ENCODE measurements at regions not wholly inside any gene's neighbourhood (a gene's known extent, or its start where the extent isn't known, plus 50 kb on each side); places are given as distances from the start of the nearest gene placed in this dataset.

DNA sequence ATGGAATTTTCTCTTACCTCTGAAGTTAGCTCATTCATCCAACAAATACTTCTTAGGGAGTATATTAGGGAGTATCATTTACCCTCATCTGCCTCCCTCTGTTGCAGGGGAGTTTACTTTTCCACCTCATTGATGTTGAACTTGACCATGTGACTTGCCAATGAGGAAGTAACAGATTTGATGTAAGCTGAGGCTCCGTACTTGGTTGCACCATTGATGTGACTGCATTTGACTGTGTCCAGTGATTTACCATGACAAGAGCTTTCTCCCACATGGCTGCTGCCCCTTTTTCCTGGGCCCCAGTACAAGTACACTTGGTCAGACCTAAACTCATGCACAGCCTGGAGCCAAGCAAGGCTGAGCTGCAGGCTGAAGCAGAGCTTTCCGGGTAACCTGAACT, 81.6 kb upstream of the HS3ST2 start:
- H3K27me3 ChIP-seq (ENCODE audit: control insufficient read depth, insufficient read depth, low read length), result peaks cover 6% of the 10 kb centered on the region
- H3K4me1 ChIP-seq (ENCODE audit: control insufficient read depth, insufficient read depth, low read length), result no peaks in the 10 kb centered on the region
- WGBS (ENCODE audit: insufficient coverage), result 28% methylated on average over 2 of the region's 2 CpGs
- no peaks in the 10 kb centered on the region for H3K36me3 ChIP-seq (ENCODE audit: control insufficient read depth, insufficient read depth, low read length)
- H3K9me3 ChIP-seq (replicated peaks; ENCODE audit: control insufficient read depth, low read depth, low read length), result no peaks in the 10 kb centered on the region
- DNase-seq, result no peak
- no peak overlapping the region for H3K4me3 ChIP-seq (ENCODE audit: low read length)
- no peak overlapping the region for H3K27ac ChIP-seq (ENCODE audit: low read length)

DNA sequence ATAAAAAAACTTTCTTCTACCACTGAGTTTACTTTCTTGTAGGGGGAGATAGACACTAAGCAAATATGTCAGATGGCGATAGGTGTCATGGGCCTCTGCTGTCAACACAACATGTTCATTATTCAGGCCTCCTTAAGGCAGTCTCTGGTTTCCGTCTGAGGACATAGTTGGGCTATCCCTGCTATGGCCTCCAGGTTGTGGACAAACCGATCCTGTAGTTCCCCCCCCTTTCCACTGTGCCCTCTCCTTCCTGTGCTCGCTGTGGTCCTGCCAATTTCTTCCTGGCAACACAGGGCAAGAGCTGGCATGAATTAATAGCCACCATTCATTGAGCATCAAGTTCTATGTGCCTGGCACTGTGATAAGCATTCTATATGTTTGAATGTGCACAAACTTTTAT, 81.0 kb upstream of the HS3ST2 start:
- Histone ChIP-seq H3K9me3 (replicated peaks; ENCODE audit: control insufficient read depth, low read depth, low read length) (no peaks in the 10 kb centered on the region), H3K27me3 (ENCODE audit: control insufficient read depth, insufficient read depth, low read length) (peaks cover 6% of the 10 kb centered on the region), H3K4me3 (ENCODE audit: low read length) (no peak overlapping the region), H3K4me1 (ENCODE audit: control insufficient read depth, insufficient read depth, low read length) (no peaks in the 10 kb centered on the region), H3K27ac (ENCODE audit: low read length) (no peak overlapping the region), H3K36me3 (ENCODE audit: control insufficient read depth, insufficient read depth, low read length) (no peaks in the 10 kb centered on the region)
- no peak for DNase-seq
- 60% methylated on average over 2 of the region's 4 CpGs for WGBS (ENCODE audit: insufficient coverage)

DNA sequence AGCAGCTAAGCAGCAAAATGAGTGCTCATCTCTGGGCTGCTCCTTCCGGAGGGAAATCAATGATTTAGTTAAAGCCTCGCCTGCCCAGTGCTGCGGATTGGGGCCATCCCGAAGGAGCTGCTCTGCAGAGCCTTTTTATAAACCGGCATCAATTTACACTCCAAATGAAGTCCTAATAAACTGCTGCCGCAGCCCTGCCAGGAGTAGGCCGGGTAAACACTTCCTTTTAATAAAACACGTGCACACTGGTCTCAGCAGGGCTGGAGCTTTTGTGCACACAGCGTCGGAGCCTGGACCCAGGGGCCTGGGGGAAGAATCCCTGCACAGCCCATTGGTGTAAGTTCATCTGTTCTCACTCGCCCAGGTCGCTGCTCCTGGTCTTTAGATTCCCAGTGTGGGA, 79.6 kb upstream of the HS3ST2 start:
- H3K27me3 ChIP-seq (ENCODE audit: control insufficient read depth, insufficient read depth, low read length), result peaks cover 3% of the 10 kb centered on the region
- no peaks in the 10 kb centered on the region for H3K36me3 ChIP-seq (ENCODE audit: control insufficient read depth, insufficient read depth, low read length)
- no peaks in the 10 kb centered on the region for H3K4me1 ChIP-seq (ENCODE audit: control insufficient read depth, insufficient read depth, low read length)
- H3K27ac ChIP-seq (ENCODE audit: low read length), result no peak overlapping the region
- no peak overlapping the region for H3K4me3 ChIP-seq (ENCODE audit: low read length)
- 14% methylated on average over 12 of the region's 12 CpGs for WGBS (ENCODE audit: insufficient coverage)
- no peak for DNase-seq
- H3K9me3 ChIP-seq (replicated peaks; ENCODE audit: control insufficient read depth, low read depth, low read length), result no peaks in the 10 kb centered on the region

DNA sequence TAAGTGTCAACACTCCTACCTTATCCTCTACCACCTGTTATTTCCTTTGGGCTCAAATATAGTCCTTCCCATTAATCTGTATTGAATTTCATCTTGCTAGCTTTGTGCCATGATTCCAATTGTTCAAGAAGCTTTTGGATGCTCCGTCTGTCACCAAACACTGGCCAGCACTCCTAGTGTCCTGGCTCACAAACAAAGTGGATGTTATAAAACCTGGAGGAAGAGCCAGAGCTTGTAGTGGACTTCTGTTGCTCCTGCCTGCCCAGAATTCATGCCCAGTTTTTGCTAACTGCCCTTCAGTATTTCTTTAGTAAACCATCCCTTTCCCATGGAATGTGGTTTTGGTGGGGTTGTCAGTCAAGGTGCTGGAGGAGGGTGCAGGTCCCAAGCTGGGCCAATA, 77.2 kb upstream of the HS3ST2 start:
- peaks cover 3% of the 10 kb centered on the region for H3K27me3 ChIP-seq (ENCODE audit: control insufficient read depth, insufficient read depth, low read length)
- WGBS (ENCODE audit: insufficient coverage), result 60% methylated on average over 1 of the region's 1 CpG
- H3K4me1 ChIP-seq (ENCODE audit: control insufficient read depth, insufficient read depth, low read length), result no peaks in the 10 kb centered on the region

DNA sequence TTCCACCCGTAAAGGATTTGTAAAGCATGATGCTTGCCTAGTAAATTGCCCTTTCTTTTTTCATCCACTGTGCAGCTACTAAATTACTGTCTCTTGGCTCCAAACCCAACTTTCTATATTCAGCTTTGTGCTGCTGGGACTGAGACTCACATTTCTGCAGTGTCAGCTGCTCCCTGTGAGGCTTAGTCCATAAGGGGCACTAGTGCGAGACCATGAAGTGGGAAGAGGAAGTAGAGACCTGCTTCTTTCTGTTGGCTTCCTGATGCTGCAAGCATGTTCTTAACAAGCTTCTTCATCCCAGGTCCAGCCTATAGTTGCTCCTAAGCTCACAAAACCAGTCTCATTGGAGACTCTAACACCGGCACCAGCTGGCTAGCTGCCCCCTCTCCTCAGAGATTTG, 74.9 kb upstream of the HS3ST2 start:
- DNase-seq, result peak; percentile 35
- Histone ChIP-seq H3K4me1 (ENCODE audit: control insufficient read depth, insufficient read depth, low read length) (no peaks in the 10 kb centered on the region), H3K4me3 (ENCODE audit: low read length) (no peak overlapping the region), H3K27me3 (ENCODE audit: control insufficient read depth, insufficient read depth, low read length) (peaks cover 3% of the 10 kb centered on the region), H3K27ac (ENCODE audit: low read length) (no peak overlapping the region), H3K9me3 (replicated peaks; ENCODE audit: control insufficient read depth, low read depth, low read length) (no peaks in the 10 kb centered on the region), H3K36me3 (ENCODE audit: control insufficient read depth, insufficient read depth, low read length) (no peaks in the 10 kb centered on the region)
- WGBS (ENCODE audit: insufficient coverage), result 81% methylated on average over 2 of the region's 3 CpGs

More for the DNA sequence above, 77.2 kb upstream of the HS3ST2 start:
- DNase-seq, result no peak
- Histone ChIP-seq H3K36me3 (ENCODE audit: control insufficient read depth, insufficient read depth, low read length) (no peaks in the 10 kb centered on the region), H3K9me3 (replicated peaks; ENCODE audit: control insufficient read depth, low read depth, low read length) (no peaks in the 10 kb centered on the region), H3K4me3 (ENCODE audit: low read length) (no peak overlapping the region), H3K27ac (ENCODE audit: low read length) (no peak overlapping the region)

DNA sequence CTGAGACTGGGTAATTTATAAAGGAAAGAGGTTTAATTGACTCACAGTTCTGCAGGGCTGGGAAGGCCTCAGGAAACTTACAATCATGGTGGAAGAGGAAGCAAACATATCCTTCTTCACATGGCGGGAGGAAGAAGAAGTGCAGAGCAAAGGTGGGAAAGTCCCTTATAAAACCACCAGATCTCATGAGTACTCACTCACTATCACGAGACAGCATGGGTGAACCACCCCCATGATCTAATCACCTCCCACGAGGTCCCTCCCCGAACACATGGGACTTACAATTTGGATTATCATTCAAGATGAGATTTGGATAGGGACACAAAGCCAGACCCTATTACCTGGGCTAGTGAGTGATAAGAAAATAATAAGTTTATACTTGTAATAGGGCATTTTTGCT, 70.6 kb upstream of the HS3ST2 start:
- Histone ChIP-seq H3K4me1 (ENCODE audit: control insufficient read depth, insufficient read depth, low read length) (no peaks in the 10 kb centered on the region), H3K9me3 (replicated peaks; ENCODE audit: control insufficient read depth, low read depth, low read length) (no peaks in the 10 kb centered on the region), H3K36me3 (ENCODE audit: control insufficient read depth, insufficient read depth, low read length) (no peaks in the 10 kb centered on the region), H3K27ac (ENCODE audit: low read length) (no peak overlapping the region), H3K4me3 (ENCODE audit: low read length) (no peak overlapping the region), H3K27me3 (ENCODE audit: control insufficient read depth, insufficient read depth, low read length) (no peaks in the 10 kb centered on the region)
- WGBS (ENCODE audit: insufficient coverage), result no CpG with 5 or more reads among the region's 4 CpGs
- no peak for DNase-seq

DNA sequence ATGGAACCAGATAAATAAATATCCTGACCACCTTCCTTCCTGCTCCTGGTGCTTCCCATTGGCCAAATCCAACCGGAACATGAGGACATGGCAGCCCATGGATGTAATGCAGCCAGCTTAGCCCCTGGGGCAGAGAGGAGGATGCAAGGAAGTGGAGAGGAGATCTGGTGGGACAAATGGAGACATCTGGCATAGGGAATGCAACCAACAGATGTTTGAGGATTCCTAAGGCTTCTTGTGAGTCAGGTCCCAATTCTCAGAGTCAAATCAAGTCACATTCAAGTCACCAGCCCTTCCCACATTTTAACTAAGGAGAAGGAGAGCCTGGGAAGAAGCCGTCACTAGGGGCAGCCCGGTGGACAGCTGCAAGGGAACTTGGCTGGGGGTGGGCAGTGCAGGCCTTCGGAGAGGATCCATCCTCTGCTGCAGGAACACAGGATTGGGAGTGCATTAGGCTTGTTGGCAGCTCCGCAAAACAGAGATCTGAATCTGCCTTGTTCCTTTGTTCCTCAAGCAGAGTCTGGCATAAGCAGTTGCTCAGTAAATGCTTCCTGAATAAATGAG, 62.8 kb upstream of the HS3ST2 start:
- Histone ChIP-seq H3K9me3 (replicated peaks; ENCODE audit: control insufficient read depth, low read depth, low read length) (no peaks in the 10 kb centered on the region), H3K4me1 (ENCODE audit: control insufficient read depth, insufficient read depth, low read length) (no peaks in the 10 kb centered on the region), H3K27me3 (ENCODE audit: control insufficient read depth, insufficient read depth, low read length) (no peaks in the 10 kb centered on the region), H3K4me3 (ENCODE audit: low read length) (no peak overlapping the region), H3K36me3 (ENCODE audit: control insufficient read depth, insufficient read depth, low read length) (no peaks in the 10 kb centered on the region), H3K27ac (ENCODE audit: low read length) (no peak overlapping the region)
- 55% methylated on average over 4 of the region's 5 CpGs for WGBS (ENCODE audit: insufficient coverage)
- no peak for DNase-seq

DNA sequence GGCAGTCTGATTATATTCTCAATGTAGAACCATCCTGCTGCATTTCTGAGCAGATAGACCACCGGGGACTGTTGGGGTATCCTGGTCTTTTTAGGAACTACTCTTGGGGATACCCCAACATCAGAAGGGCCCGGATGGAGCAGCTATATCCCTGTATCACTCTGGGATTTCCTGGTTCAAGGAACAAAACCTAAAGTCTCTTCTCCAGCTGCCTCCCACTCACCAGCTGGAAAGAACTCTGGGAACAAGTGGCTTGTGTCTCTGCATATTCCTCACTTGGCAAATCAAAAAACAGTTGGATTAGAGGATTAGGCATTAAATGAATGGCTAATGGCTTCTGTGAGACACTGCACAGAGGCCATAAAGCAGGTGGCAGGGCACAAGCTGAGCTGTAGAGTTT, 62.3 kb upstream of the HS3ST2 start:
- Histone ChIP-seq H3K9me3 (replicated peaks; ENCODE audit: control insufficient read depth, low read depth, low read length) (no peaks in the 10 kb centered on the region), H3K4me1 (ENCODE audit: control insufficient read depth, insufficient read depth, low read length) (no peaks in the 10 kb centered on the region), H3K36me3 (ENCODE audit: control insufficient read depth, insufficient read depth, low read length) (no peaks in the 10 kb centered on the region), H3K27ac (ENCODE audit: low read length) (no peak overlapping the region), H3K4me3 (ENCODE audit: low read length) (no peak overlapping the region), H3K27me3 (ENCODE audit: control insufficient read depth, insufficient read depth, low read length) (no peaks in the 10 kb centered on the region)
- no peak for DNase-seq
- no CpG with 5 or more reads among the region's 2 CpGs for WGBS (ENCODE audit: insufficient coverage)

DNA sequence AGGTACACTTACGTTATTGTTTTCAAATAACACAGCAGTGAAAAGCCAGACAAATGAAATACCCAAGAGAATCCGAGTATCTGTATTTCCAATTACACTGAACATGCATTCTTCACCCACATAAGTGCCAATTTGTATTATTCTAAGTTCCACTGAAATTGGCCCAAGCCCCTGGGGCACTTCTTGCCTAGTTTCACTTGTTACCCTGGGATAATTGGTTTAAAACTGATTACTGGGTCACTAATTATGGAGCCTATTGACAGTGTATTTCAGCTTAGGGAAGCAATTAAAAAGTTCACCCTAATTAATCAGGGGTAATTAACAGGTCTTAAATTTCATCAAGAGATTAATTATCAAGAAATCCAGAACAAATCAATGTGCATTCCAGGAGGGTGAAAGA, 60.5 kb upstream of the HS3ST2 start:
- no peaks in the 10 kb centered on the region for H3K9me3 ChIP-seq (replicated peaks; ENCODE audit: control insufficient read depth, low read depth, low read length)
- no peak for DNase-seq
- WGBS (ENCODE audit: insufficient coverage), result no CpG with 5 or more reads among the region's 2 CpGs
- H3K36me3 ChIP-seq (ENCODE audit: control insufficient read depth, insufficient read depth, low read length), result no peaks in the 10 kb centered on the region
- no peak overlapping the region for H3K4me3 ChIP-seq (ENCODE audit: low read length)
- no peaks in the 10 kb centered on the region for H3K27me3 ChIP-seq (ENCODE audit: control insufficient read depth, insufficient read depth, low read length)
- no peak overlapping the region for H3K27ac ChIP-seq (ENCODE audit: low read length)
- no peaks in the 10 kb centered on the region for H3K4me1 ChIP-seq (ENCODE audit: control insufficient read depth, insufficient read depth, low read length)

DNA sequence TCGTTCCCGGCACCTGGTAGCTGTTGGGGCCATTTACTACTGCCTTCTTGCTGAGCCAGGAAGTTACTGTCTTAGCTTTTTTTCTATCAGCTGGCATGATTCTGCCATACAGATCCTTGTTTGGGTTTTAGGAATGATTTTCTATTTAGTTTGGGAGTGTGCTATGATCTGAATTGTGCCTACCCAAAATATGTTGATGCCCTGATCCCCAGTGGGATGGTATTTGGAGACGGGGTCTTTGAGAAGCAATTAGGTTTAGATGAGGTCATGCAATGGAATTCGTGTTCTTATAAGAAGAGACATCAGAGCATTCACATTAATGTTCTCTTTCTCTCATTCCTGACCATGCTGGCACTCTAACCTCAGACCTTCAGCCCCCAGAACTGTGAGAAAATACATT, 59.4 kb upstream of the HS3ST2 start:
- 70% methylated on average over 2 of the region's 4 CpGs for WGBS (ENCODE audit: insufficient coverage)
- H3K4me1 ChIP-seq (ENCODE audit: control insufficient read depth, insufficient read depth, low read length), result no peaks in the 10 kb centered on the region
- H3K36me3 ChIP-seq (ENCODE audit: control insufficient read depth, insufficient read depth, low read length), result no peaks in the 10 kb centered on the region
- H3K27ac ChIP-seq (ENCODE audit: low read length), result no peak overlapping the region
- H3K27me3 ChIP-seq (ENCODE audit: control insufficient read depth, insufficient read depth, low read length), result no peaks in the 10 kb centered on the region
- DNase-seq, result no peak
- no peaks in the 10 kb centered on the region for H3K9me3 ChIP-seq (replicated peaks; ENCODE audit: control insufficient read depth, low read depth, low read length)
- H3K4me3 ChIP-seq (ENCODE audit: low read length), result no peak overlapping the region

DNA sequence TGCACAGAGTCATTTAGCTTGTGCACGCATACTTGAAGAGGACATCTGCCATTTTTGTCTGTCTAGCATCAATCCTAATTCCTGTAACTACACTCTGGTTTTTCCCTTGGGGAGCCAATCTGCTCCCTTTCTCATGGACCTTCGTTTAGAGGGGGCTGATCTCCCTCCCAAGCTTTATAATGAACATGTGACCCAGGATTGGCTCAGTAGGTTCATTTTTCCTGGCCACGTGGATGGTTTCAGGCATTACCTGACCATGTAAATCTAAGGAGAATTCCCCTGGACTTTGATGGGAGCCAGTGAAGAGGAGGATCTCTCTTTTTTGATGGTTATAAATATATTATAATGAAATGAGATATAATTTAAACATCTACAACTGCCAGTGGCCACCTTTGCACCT, 56.8 kb upstream of the HS3ST2 start:
- no peak overlapping the region for H3K27ac ChIP-seq (ENCODE audit: low read length)
- DNase-seq, result no peak
- H3K4me1 ChIP-seq (ENCODE audit: control insufficient read depth, insufficient read depth, low read length), result no peaks in the 10 kb centered on the region
- no peak overlapping the region for H3K4me3 ChIP-seq (ENCODE audit: low read length)
- no peaks in the 10 kb centered on the region for H3K36me3 ChIP-seq (ENCODE audit: control insufficient read depth, insufficient read depth, low read length)
- H3K27me3 ChIP-seq (ENCODE audit: control insufficient read depth, insufficient read depth, low read length), result no peaks in the 10 kb centered on the region
- WGBS (ENCODE audit: insufficient coverage), result 63% methylated on average over 2 of the region's 3 CpGs
- no peaks in the 10 kb centered on the region for H3K9me3 ChIP-seq (replicated peaks; ENCODE audit: control insufficient read depth, low read depth, low read length)
